Liver (tissue), 8 donors: ENCODE measurements at regions not wholly inside any gene's neighbourhood (a gene's known extent, or its start where the extent isn't known, plus 50 kb on each side); places are given as distances from the start of the nearest gene placed in this dataset.

ENCODE experiments used
- DNase-seq: peaks from one replicate; pipeline ENCODE4 v3.0.0-alpha.2; 2017; ENCODE audit warnings: low spot score
- H3K27ac ChIP-seq, 2 donors: one replicate each; pipeline ENCODE4 v1.7.0; 2013; ENCODE audit warnings: inconsistent platforms in 2 of 2, low read length in 2 of 2, control low read depth in 1 of 2, low read depth in 1 of 2, mild to moderate bottlenecking in 1 of 2
- H3K27me3 ChIP-seq, 4 donors: one replicate each; pipeline versions ENCODE4 v1.6.1 to v1.7.0; 2013; ENCODE audit warnings: low read length in 3 of 4, inconsistent platforms in 1 of 4, mild to moderate bottlenecking in 1 of 4, moderate library complexity in 1 of 4; ENCODE audit not compliant: control insufficient read depth in 4 of 4, insufficient read depth in 4 of 4
- H3K36me3 ChIP-seq, 4 donors: one replicate each; pipeline versions ENCODE4 v1.6.1 to v1.7.0; 2013; ENCODE audit warnings: low read length in 3 of 4, mild to moderate bottlenecking in 3 of 4, low read depth in 1 of 4, moderate library complexity in 1 of 4; ENCODE audit not compliant: control insufficient read depth in 4 of 4, insufficient read depth in 3 of 4
- H3K4me1 ChIP-seq, 4 donors: one replicate each; pipeline versions ENCODE4 v1.6.1 to v1.7.0; 2013; ENCODE audit warnings: low read length in 3 of 4, mild to moderate bottlenecking in 3 of 4, moderate library complexity in 1 of 4; ENCODE audit not compliant: control insufficient read depth in 4 of 4, insufficient read depth in 4 of 4
- H3K4me3 ChIP-seq, 3 donors: one replicate each; pipeline versions ENCODE4 v1.6.1 to v1.7.0; 2013; ENCODE audit warnings: low read length in 3 of 3, control low read depth in 1 of 3, low read depth in 1 of 3, mild to moderate bottlenecking in 1 of 3
- H3K9ac ChIP-seq, 2 donors: one replicate each; pipeline ENCODE4 v1.7.0; 2013; ENCODE audit warnings: low read length in 2 of 2, mild to moderate bottlenecking in 2 of 2, moderate library complexity in 2 of 2, control low read depth in 1 of 2, low read depth in 1 of 2
- H3K9me3 ChIP-seq, 4 donors: one replicate each; pipeline versions ENCODE4 v1.6.1 to v1.7.0; 2013; ENCODE audit warnings: low read length in 3 of 4; ENCODE audit not compliant: control insufficient read depth in 4 of 4
- ATF3 ChIP-seq: IDR thresholded peaks from 2 replicates; pipeline ENCODE4 v1.6.1; 2016; ENCODE audit warnings: antibody characterized with exemption
- CTCF ChIP-seq: fragments of 150-350 bp; IDR thresholded peaks from 2 replicates; pipeline ENCODE4 v1.5.1; 2017; ENCODE audit warnings: improper control_type of control experiment, low read depth, low read length; ENCODE audit not compliant: missing input control
- FOXA1 ChIP-seq: IDR thresholded peaks from 2 replicates; pipeline ENCODE4 v1.6.1; 2016; ENCODE audit warnings: antibody characterized with exemption
- FOXA2 ChIP-seq: IDR thresholded peaks from 2 replicates; pipeline ENCODE4 v1.6.1; 2016; ENCODE audit warnings: antibody characterized with exemption
- GABPA ChIP-seq, 2 donors: IDR thresholded peaks in 1 of 2; conservative IDR thresholded peaks in 1 of 2; 2 replicates each; pipeline ENCODE4 v1.6.1; 2016; ENCODE audit warnings: antibody characterized with exemption in 2 of 2, mild to moderate bottlenecking in 1 of 2, moderate library complexity in 1 of 2
- HNF4A ChIP-seq, 2 donors: conservative IDR thresholded peaks; 2 replicates each; pipeline ENCODE4 v1.6.1; 2016; ENCODE audit warnings: antibody characterized with exemption in 2 of 2, mild to moderate bottlenecking in 2 of 2
- HNF4G ChIP-seq: IDR thresholded peaks from 2 replicates; pipeline ENCODE4 v1.6.1; 2016; ENCODE audit warnings: antibody characterized with exemption
- JUND ChIP-seq, 2 donors: IDR thresholded peaks; 2 replicates each; pipeline ENCODE4 v1.6.1; 2016; ENCODE audit warnings: antibody characterized with exemption in 2 of 2
- NR2F2 ChIP-seq: IDR thresholded peaks from 2 replicates; pipeline ENCODE4 v1.6.1; 2016; ENCODE audit warnings: antibody characterized with exemption
- RAD21 ChIP-seq, 2 donors: IDR thresholded peaks; 2 replicates each; pipeline ENCODE4 v1.6.1; 2016; ENCODE audit warnings: antibody characterized with exemption in 2 of 2, mild to moderate bottlenecking in 2 of 2
- REST ChIP-seq: IDR thresholded peaks from 2 replicates; pipeline ENCODE4 v1.6.1; 2016; ENCODE audit warnings: antibody characterized with exemption, mild to moderate bottlenecking
- RXRA ChIP-seq, 2 donors: IDR thresholded peaks; 2 replicates each; pipeline ENCODE4 v1.6.1; 2017 to 2018; ENCODE audit warnings: antibody characterized with exemption in 2 of 2, mild to moderate bottlenecking in 1 of 2
- SP1 ChIP-seq: IDR thresholded peaks from 2 replicates; pipeline ENCODE4 v1.6.1; 2018; ENCODE audit warnings: antibody characterized with exemption, mild to moderate bottlenecking
- TAF1 ChIP-seq: conservative IDR thresholded peaks from 2 replicates; pipeline ENCODE4 v1.6.1; 2016; ENCODE audit warnings: antibody characterized with exemption, mild to moderate bottlenecking
- YY1 ChIP-seq: IDR thresholded peaks from 2 replicates; pipeline ENCODE4 v1.6.1; 2016; ENCODE audit warnings: antibody characterized with exemption, mild to moderate bottlenecking
- ZBTB33 ChIP-seq: IDR thresholded peaks from 2 replicates; pipeline ENCODE4 v1.6.1; 2016; ENCODE audit warnings: antibody characterized with exemption
- WGBS: extraction: QIAGEN DNeasy Blood & Tissue Kit; methylation state at CpG from one replicate; pipeline ENCODE4 v1.1.7; 2013; 5-methylcytosine and 5-hydroxymethylcytosine counted together
- donor health status: healthy.
- donor health status: healthy.
- donor health status: healthy.
- donor health status: healthy.
- donor health status: healthy.

- TF ChIP-seq YY1 (no peak), FOXA1 (no peak), FOXA2 (no peak), RXRA (IDR thresholded peaks at IDR 0.05) (no peak), HNF4G (no peak), CTCF (no peak), GABPA (IDR thresholded peaks at IDR 0.05 in 1 of 2, conservative IDR thresholded peaks at IDR 0.05 in 1 of 2) (no peak), ATF3 (no peak), HNF4A (conservative IDR thresholded peaks at IDR 0.05) (no peak), ZBTB33 (no peak), RAD21 (IDR thresholded peaks at IDR 0.05) (no peak), REST (no peak), JUND (IDR thresholded peaks at IDR 0.05) (no peak)
- DNase-seq, result no peak
- WGBS, result 62% methylated on average over 7 of the region's 7 CpGs
- H3K4me3 ChIP-seq, result no peak overlapping the region
- peaks cover 0 to 5% (median 2%) of the 10 kb centered on the region in 4 donors for H3K27me3 ChIP-seq
- H3K9ac ChIP-seq, result no peak overlapping the region
- no peaks in the 10 kb centered on the region for H3K4me1 ChIP-seq
- no peaks in the 10 kb centered on the region for H3K36me3 ChIP-seq
- H3K27ac ChIP-seq, result no peak overlapping the region
- H3K9me3 ChIP-seq, result no peaks in the 10 kb centered on the region
These were observed 248.3 kb downstream of the TSHZ3 start for GRCh38 chr19:31100981-31101380.

GRCh38 chr19:31100206-31100590 is 249.0 kb downstream of the TSHZ3 start:
- Histone ChIP-seq H3K9me3 (no peaks in the 10 kb centered on the region), H3K9ac (no peak overlapping the region), H3K4me3 (no peak overlapping the region), H3K27me3 (peaks cover 0 to 5% (median 2%) of the 10 kb centered on the region in 4 donors), H3K27ac (no peak overlapping the region), H3K4me1 (no peaks in the 10 kb centered on the region), H3K36me3 (no peaks in the 10 kb centered on the region)
- no peak for DNase-seq
- 72% methylated on average over 3 of the region's 3 CpGs for WGBS
- TF ChIP-seq YY1 (no peak), CTCF (no peak), TAF1 (no peak), HNF4G (no peak), FOXA1 (no peak), REST (no peak), RXRA (IDR thresholded peaks at IDR 0.05) (no peak), ZBTB33 (no peak), SP1 (no peak), FOXA2 (no peak), NR2F2 (no peak)
